ENCODE measurements at regions not wholly inside any gene's neighbourhood (a gene's known extent, or its start where the extent isn't known, plus 50 kb on each side); places are given as distances from the start of the nearest gene placed in this dataset.

GRCh38 chr13:60772726-60773125 is 375.7 kb downstream of the TDRD3 start:
- TF ChIP-seq POLR2A (IDR thresholded peaks at IDR 0.05; ENCODE audit: low read length) (no peak), GATA1 (IDR thresholded peaks at IDR 0.05; ENCODE audit: low read depth, low read length) (no peak)
